ENCODE measurements at regions not wholly inside any gene's neighbourhood (a gene's known extent, or its start where the extent isn't known, plus 50 kb on each side); places are given as distances from the start of the nearest gene placed in this dataset.
"Not testable (repeated sequence)": the region's sequence is repeated elsewhere in the genome, so short reads cannot be mapped to it uniquely, and the experiment has no call there.

DNA sequence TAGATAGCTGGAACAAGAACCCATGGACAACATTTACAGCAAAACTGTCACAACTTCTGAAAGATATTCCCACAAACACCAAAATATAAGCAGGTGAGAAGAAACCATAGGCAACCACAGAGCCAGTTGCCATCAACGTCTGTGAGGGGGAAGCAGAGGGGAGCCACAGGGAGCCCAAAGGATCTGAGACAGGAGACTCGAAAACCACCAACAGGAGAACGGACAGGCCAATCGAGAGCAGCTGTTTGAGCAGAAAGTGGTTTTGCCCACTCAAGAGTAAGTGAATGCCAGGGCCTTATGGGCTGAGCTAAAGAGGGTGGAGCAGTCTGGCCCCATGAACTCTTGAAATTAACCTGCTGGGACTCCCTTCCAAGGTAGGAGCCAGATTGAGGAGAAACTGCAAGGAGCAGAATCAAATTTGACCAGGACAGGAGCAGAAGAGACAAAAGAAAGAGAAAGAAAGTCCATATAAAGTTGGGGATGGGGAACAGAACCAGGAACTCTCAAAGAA lies 195.4 kb downstream of the ANKRD60 start:
- Histone ChIP-seq H3K27me3 (no peaks in the 10 kb centered on the region), H3K36me3 (no peaks in the 10 kb centered on the region), H3K9me3 (no peaks in the 10 kb centered on the region), H3K4me1 (no peaks in the 10 kb centered on the region), H3K4me3 (no peak overlapping the region), H3K27ac (no peak overlapping the region)
- no peak for DNase-seq
- intact Hi-C loops (cut with DNase I; ENCODE audit: low total_unique reads), result no loop called here
- TF ChIP-seq, protein P1, sequence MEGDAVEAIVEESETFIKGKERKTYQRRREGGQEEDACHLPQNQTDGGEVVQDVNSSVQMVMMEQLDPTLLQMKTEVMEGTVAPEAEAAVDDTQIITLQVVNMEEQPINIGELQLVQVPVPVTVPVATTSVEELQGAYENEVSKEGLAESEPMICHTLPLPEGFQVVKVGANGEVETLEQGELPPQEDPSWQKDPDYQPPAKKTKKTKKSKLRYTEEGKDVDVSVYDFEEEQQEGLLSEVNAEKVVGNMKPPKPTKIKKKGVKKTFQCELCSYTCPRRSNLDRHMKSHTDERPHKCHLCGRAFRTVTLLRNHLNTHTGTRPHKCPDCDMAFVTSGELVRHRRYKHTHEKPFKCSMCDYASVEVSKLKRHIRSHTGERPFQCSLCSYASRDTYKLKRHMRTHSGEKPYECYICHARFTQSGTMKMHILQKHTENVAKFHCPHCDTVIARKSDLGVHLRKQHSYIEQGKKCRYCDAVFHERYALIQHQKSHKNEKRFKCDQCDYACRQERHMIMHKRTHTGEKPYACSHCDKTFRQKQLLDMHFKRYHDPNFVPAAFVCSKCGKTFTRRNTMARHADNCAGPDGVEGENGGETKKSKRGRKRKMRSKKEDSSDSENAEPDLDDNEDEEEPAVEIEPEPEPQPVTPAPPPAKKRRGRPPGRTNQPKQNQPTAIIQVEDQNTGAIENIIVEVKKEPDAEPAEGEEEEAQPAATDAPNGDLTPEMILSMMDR (IDR thresholded peaks at IDR 0.05), result no peak
- no peak for TF ChIP-seq POLR2A (IDR thresholded peaks at IDR 0.05)

DNA sequence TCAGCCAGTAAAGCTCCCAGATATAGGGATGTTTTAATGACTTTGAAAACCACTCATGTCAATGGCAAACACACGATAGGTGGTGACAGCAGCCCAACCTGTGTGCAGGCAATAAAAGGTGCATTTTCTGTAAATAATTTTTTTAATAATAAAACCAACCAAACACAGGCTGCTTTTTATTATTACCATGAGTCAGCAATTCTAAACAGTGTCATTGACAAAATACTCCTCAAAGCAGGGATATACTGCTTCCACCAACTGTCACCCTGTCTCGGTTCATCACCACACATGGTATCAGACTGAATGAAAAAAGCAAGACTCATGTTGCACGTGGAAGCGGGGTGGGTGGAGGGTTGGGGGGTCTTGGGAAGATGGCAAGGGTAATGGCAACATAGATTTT lies 195.9 kb downstream of the ANKRD60 start:
- no peaks in the 10 kb centered on the region for H3K9me3 ChIP-seq
- H3K4me3 ChIP-seq, result no peak overlapping the region
- H3K27me3 ChIP-seq, result no peaks in the 10 kb centered on the region
- intact Hi-C loops (cut with DNase I; ENCODE audit: low total_unique reads), result no loop called here
- no peak overlapping the region for H3K27ac ChIP-seq
- no peak for DNase-seq
- no peak for TF ChIP-seq POLR2A (IDR thresholded peaks at IDR 0.05)
- TF ChIP-seq, protein P1 (IDR thresholded peaks at IDR 0.05), result no peak
- H3K36me3 ChIP-seq, result no peaks in the 10 kb centered on the region
- no peaks in the 10 kb centered on the region for H3K4me1 ChIP-seq

DNA sequence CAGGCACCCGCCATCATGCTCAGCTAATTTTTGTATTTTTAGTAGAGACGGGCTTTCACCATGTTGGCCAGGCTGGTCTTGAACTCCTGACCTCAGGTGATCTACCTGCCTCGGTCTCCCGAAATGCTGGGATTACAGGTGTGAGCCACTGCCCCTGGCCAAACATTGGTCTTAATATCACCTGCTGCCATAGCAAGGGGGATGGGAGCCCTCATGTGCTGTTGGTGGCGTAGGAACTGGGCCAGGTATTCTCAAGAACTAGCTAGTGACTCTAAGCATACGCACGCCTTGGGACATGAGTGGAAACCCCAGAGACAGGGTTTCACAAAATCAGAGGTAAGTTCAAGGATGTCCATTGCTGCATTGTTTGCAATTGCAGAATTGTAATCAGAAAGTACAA lies 197.1 kb downstream of the ANKRD60 start:
- H3K4me3 ChIP-seq; H3K27me3 ChIP-seq; H3K4me1 ChIP-seq; H3K9me3 ChIP-seq; H3K36me3 ChIP-seq; DNase-seq; H3K27ac ChIP-seq; intact Hi-C loops (cut with DNase I; ENCODE audit: low total_unique reads): not testable (repeated sequence)

DNA sequence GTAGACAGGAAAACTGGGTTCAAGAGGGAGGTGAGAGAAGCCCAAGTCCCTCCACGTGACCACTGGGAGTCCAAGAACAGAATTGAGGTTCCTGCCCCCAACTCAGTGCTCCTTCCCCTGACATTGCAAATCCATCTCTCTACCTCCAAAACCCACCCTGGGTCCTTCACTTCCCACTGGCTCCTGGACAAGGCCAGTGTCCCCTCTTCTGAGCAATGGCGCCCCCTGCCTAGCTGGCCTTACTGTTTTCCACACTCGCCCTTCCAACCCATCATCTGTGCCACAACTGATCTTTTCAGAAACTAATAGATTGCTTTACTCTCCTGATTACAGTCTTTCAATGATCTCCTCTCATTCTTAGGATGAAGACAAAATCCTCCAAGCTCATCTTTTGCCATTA lies 200.3 kb downstream of the ANKRD60 start:
- no peaks in the 10 kb centered on the region for H3K9me3 ChIP-seq
- H3K4me3 ChIP-seq, result no peak overlapping the region
- no peak for DNase-seq
- H3K4me1 ChIP-seq, result no peaks in the 10 kb centered on the region
- intact Hi-C loops (cut with DNase I; ENCODE audit: low total_unique reads), result no loop called here
- no peak overlapping the region for H3K27ac ChIP-seq
- H3K27me3 ChIP-seq, result no peaks in the 10 kb centered on the region
- TF ChIP-seq, protein P1 (IDR thresholded peaks at IDR 0.05), result no peak
- TF ChIP-seq POLR2A (IDR thresholded peaks at IDR 0.05), result no peak
- no peaks in the 10 kb centered on the region for H3K36me3 ChIP-seq

DNA sequence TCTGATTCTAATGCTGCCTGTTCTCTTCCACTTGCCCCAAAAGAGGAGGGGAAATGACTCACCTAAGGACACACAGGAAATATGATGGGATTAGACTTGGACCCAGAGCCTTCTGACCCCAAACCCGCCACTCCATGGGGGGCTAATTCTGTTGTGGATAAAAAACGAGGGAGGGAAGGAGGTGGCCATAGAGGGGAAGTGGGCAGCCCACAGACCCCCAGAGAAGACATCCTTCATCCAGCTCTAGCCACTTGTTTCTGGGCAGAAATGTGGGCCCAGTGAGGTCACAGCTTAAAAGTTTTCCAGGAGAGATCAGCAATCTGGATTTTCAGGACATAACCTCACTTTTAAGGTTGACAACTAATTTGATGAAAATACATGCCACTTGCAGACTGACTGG lies 202.1 kb downstream of the ANKRD60 start:
- Histone ChIP-seq H3K9me3 (no peaks in the 10 kb centered on the region), H3K4me1 (no peaks in the 10 kb centered on the region), H3K36me3 (no peaks in the 10 kb centered on the region), H3K27me3 (no peaks in the 10 kb centered on the region), H3K4me3 (no peak overlapping the region), H3K27ac (no peak overlapping the region)
- intact Hi-C loops (cut with DNase I; ENCODE audit: low total_unique reads), result no loop called here
- no peak for DNase-seq
- TF ChIP-seq, protein P1 (IDR thresholded peaks at IDR 0.05), result no peak
- no peak for TF ChIP-seq POLR2A (IDR thresholded peaks at IDR 0.05)

DNA sequence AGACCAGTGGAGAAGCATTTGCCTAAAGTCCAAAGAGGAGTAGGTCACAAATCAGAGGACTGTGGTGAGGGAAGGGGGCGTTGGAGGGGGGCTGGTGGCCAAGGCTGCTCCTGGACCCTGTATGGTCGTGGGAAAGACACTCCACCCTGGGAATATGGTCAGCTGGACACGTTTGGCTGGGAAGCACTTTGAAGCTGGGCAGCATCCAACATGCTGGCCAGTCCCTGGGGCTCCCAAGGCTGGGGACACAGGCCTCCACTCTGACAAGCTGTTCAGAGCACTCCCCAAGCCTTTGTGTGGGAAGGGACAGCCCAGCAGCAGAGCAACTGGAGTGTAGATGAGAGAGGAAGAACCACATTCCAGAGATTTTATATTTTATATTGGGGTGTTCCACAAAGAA lies 203.2 kb downstream of the ANKRD60 start:
- Histone ChIP-seq H3K9me3 (no peaks in the 10 kb centered on the region), H3K27ac (peak overlapping the region in 1 of 2 donors; percentile 36), H3K36me3 (no peaks in the 10 kb centered on the region), H3K4me3 (no peak overlapping the region), H3K4me1 (peaks cover 0 to 5% of the 10 kb centered on the region in 2 donors), H3K27me3 (no peaks in the 10 kb centered on the region)
- DNase-seq, result no peak
- intact Hi-C loops (cut with DNase I; ENCODE audit: low total_unique reads), result no loop called here
- TF ChIP-seq POLR2A (IDR thresholded peaks at IDR 0.05), result no peak
- TF ChIP-seq, protein P1 (IDR thresholded peaks at IDR 0.05), result no peak

Data from uterus (tissue), 3 donors.